B cell (primary cell): ENCODE measurements at regions not wholly inside any gene's neighbourhood (a gene's known extent, or its start where the extent isn't known, plus 50 kb on each side); places are given as distances from the start of the nearest gene placed in this dataset.

Experiments
- ATAC-seq: fragments of 200-7000 bp; cut with Tn5 transposase; one replicate; pipeline ENCODE4 v1.10.0; 2021; ENCODE audit warnings: low read depth, mild to moderate bottlenecking, moderate number of reproducible peaks, moderate library complexity
- CTCF ChIA-PET: fragments of 350-600 bp; sonication (Branson Sonifier 250); formaldehyde crosslinking; loops from one replicate; lab custom pipeline; 2021; ENCODE audit warnings: antibody characterized with exemption, inconsistent platforms; lab: Charles Lee
- POLR2A ChIA-PET: fragments of 350-600 bp; sonication (Branson Sonifier 250); formaldehyde crosslinking; loops from one replicate; lab custom pipeline; 2021; ENCODE audit warnings: antibody characterized with exemption; lab: Charles Lee
- DNase-seq: peaks from one replicate; pipeline ENCODE4 v3.0.0; 2013
- H2AFZ ChIP-seq: 2 replicates; pipeline ENCODE4 v1.6.1; 2012; ENCODE audit warnings: mild to moderate bottlenecking, low read depth, low read length; ENCODE audit not compliant: insufficient read depth, poor library complexity, severe bottlenecking
- H3K27ac ChIP-seq, 2 donors: 1 replicate in 1 of 2; 2 replicates in 1 of 2; pipeline ENCODE4 v1.5.1; 2012 to 2013; ENCODE audit warnings: low read length in 2 of 2, mild to moderate bottlenecking in 2 of 2, moderate library complexity in 1 of 2
- H3K27me3 ChIP-seq, 4 experiments: fragments of 200-600 bp in 1 of 4; sonication (generic) in 1 of 4; replicated peaks in 1 of 4; 1 replicate in 2 of 4; 2 replicates in 2 of 4; pipeline versions ENCODE4 v1.6.1 to v1.7.0; 2013 to 2016; ENCODE audit warnings: low read length in 3 of 4, mild to moderate bottlenecking in 2 of 4, mixed read lengths in 1 of 4, moderate library complexity in 1 of 4; ENCODE audit not compliant: insufficient read depth in 4 of 4, control insufficient read depth in 3 of 4; ENCODE audit errors: control extremely low read depth in 1 of 4
- H3K36me3 ChIP-seq, 2 experiments: replicated peaks in 1 of 2; 1 replicate in 1 of 2; 2 replicates in 1 of 2; pipeline versions ENCODE4 v1.6.1 to v1.7.1; 2013; ENCODE audit warnings: low read length in 1 of 2; ENCODE audit not compliant: insufficient read depth in 2 of 2, control insufficient read depth in 1 of 2; ENCODE audit errors: control extremely low read depth in 1 of 2, extremely low read depth in 1 of 2
- H3K4me1 ChIP-seq, 2 donors: fragments of 200-600 bp in 1 of 2; sonication (generic) in 1 of 2; 1 replicate in 1 of 2; 2 replicates in 1 of 2; pipeline versions ENCODE4 v1.5.1 to v1.6.1; 2013 to 2017; ENCODE audit warnings: low read length in 2 of 2; ENCODE audit not compliant: control insufficient read depth in 2 of 2, insufficient read depth in 2 of 2
- H3K4me2 ChIP-seq: replicated peaks from 2 replicates; pipeline ENCODE3; 2012; ENCODE audit warnings: mild to moderate bottlenecking, low read depth, low read length; ENCODE audit not compliant: poor library complexity, severe bottlenecking
- H3K4me3 ChIP-seq, 5 experiments: fragments of 200-600 bp in 1 of 5; sonication (generic) in 1 of 5; 1 replicate in 3 of 5; 2 replicates in 2 of 5; pipeline versions ENCODE4 v1.5.1 to v1.7.0; 2011 to 2016; ENCODE audit warnings: low read length in 4 of 5, mild to moderate bottlenecking in 4 of 5, low read depth in 2 of 5, control low read depth in 1 of 5, moderate library complexity in 1 of 5; ENCODE audit not compliant: insufficient read depth in 1 of 5; ENCODE audit errors: control extremely low read depth in 1 of 5, extremely low read depth in 1 of 5
- H3K79me2 ChIP-seq: fragments of 200-600 bp; sonication (generic); one replicate; pipeline ENCODE4 v1.6.0; 2016; ENCODE audit warnings: low read length; ENCODE audit not compliant: control insufficient read depth, insufficient read depth
- H3K9ac ChIP-seq: fragments of 200-600 bp; sonication (generic); 2 replicates; pipeline ENCODE4 v1.6.1; 2017; ENCODE audit warnings: mild to moderate bottlenecking, low read length, moderate library complexity
- H3K9me3 ChIP-seq, 3 donors: one replicate each; pipeline versions ENCODE4 v1.6.1 to v1.7.1; 2013; ENCODE audit warnings: low read length in 2 of 3; ENCODE audit not compliant: control insufficient read depth in 2 of 3, insufficient read depth in 1 of 3; ENCODE audit errors: control extremely low read depth in 1 of 3
- H4K20me1 ChIP-seq: 2 replicates; pipeline ENCODE4 v1.6.0; 2012; ENCODE audit warnings: mild to moderate bottlenecking, low read length; ENCODE audit not compliant: insufficient read depth, control insufficient read depth, poor library complexity, severe bottlenecking
- H3K27ac Mint-ChIP-seq: one replicate; pipeline ENCODE4 v1.8.0; 2021; ENCODE audit warnings: mixed read lengths
- H3K27me3 Mint-ChIP-seq: one replicate; pipeline ENCODE4 v1.8.0; 2021; ENCODE audit warnings: mixed read lengths
- H3K4me1 Mint-ChIP-seq: one replicate; pipeline ENCODE4 v1.8.0; 2021; ENCODE audit warnings: mixed read lengths
- H3K4me3 Mint-ChIP-seq: one replicate; pipeline ENCODE4 v1.8.0; 2021; ENCODE audit warnings: mixed read lengths
- H3K9me3 Mint-ChIP-seq: one replicate; pipeline ENCODE4 v1.8.0; 2022; ENCODE audit warnings: mixed read lengths; ENCODE audit not compliant: insufficient read depth
- EZH2 ChIP-seq: IDR thresholded peaks from 2 replicates; pipeline ENCODE4 v1.6.1; 2012; ENCODE audit warnings: borderline replicate concordance, low read depth, mild to moderate bottlenecking, moderate library complexity, low read length; ENCODE audit not compliant: insufficient read depth, poor library complexity, severe bottlenecking
- WGBS: methylation state at CpG from one replicate; pipeline ENCODE4 v1.1.5; 2013; ENCODE audit warnings: missing lambda C conversion rate; ENCODE audit not compliant: insufficient coverage; 5-methylcytosine and 5-hydroxymethylcytosine counted together
- intact Hi-C: fragments of 100-400 bp; cut with micrococcal nuclease; formaldehyde crosslinking; loops from one replicate; pipeline ENCODE4 v1.10.0; 2022
- TF ChIP-seq, protein P1 (sequence below): fragments of 200-600 bp; IDR thresholded peaks from one replicate; pipeline ENCODE4 v1.8.0; 2022; ENCODE audit warnings: antibody characterized with exemption, mild to moderate bottlenecking

DNA sequence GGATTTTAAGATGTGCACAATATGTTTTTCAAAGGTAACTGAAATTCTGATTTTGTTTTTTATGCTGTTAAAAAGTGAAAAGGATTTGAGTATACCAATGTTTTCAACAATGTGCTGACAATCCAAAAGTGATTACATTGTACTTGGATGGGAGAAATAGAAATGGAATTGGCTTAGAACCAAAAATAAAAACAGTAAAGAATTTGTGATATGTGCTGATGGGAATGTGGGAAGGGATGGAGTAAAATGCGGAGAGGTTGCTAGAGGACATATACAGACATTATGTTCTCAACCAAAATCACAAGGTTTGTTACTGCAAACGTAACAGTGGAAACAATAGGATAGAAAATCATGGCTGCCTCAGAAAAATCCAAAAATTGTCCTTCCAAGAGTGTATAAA is 279.3 kb upstream of the TENM4 start:
- H3K4me1 ChIP-seq = no peaks in the 10 kb centered on the region
- no peaks in the 10 kb centered on the region for H3K27me3 ChIP-seq
- no peak for ATAC-seq
- Mint-ChIP-seq H3K27ac (no peak overlapping the region), H3K27me3 (no peaks in the 10 kb centered on the region), H3K4me1 (no peaks in the 10 kb centered on the region), H3K4me3 (no peak overlapping the region), H3K9me3 (no peaks in the 10 kb centered on the region)
- POLR2A ChIA-PET = no interaction called here
- no peak overlapping the region for H3K4me2 ChIP-seq
- intact Hi-C loops = no loop called here
- H4K20me1 ChIP-seq = no peaks in the 10 kb centered on the region
- peaks cover 0 to 3% (median 2%) of the 10 kb centered on the region in 3 donors for H3K9me3 ChIP-seq
- no peak overlapping the region for H3K9ac ChIP-seq
- H3K27ac ChIP-seq = no peak overlapping the region
- CTCF ChIA-PET = no interaction called here
- no peak for DNase-seq
- TF ChIP-seq, protein P1, sequence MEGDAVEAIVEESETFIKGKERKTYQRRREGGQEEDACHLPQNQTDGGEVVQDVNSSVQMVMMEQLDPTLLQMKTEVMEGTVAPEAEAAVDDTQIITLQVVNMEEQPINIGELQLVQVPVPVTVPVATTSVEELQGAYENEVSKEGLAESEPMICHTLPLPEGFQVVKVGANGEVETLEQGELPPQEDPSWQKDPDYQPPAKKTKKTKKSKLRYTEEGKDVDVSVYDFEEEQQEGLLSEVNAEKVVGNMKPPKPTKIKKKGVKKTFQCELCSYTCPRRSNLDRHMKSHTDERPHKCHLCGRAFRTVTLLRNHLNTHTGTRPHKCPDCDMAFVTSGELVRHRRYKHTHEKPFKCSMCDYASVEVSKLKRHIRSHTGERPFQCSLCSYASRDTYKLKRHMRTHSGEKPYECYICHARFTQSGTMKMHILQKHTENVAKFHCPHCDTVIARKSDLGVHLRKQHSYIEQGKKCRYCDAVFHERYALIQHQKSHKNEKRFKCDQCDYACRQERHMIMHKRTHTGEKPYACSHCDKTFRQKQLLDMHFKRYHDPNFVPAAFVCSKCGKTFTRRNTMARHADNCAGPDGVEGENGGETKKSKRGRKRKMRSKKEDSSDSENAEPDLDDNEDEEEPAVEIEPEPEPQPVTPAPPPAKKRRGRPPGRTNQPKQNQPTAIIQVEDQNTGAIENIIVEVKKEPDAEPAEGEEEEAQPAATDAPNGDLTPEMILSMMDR = no peak
- TF ChIP-seq EZH2 = no peak
- no CpG with 5 or more reads among the region's 2 CpGs for WGBS
- no peak overlapping the region for H2AFZ ChIP-seq
- H3K79me2 ChIP-seq = no peaks in the 10 kb centered on the region
- no peaks in the 10 kb centered on the region for H3K36me3 ChIP-seq
- no peak overlapping the region for H3K4me3 ChIP-seq

DNA sequence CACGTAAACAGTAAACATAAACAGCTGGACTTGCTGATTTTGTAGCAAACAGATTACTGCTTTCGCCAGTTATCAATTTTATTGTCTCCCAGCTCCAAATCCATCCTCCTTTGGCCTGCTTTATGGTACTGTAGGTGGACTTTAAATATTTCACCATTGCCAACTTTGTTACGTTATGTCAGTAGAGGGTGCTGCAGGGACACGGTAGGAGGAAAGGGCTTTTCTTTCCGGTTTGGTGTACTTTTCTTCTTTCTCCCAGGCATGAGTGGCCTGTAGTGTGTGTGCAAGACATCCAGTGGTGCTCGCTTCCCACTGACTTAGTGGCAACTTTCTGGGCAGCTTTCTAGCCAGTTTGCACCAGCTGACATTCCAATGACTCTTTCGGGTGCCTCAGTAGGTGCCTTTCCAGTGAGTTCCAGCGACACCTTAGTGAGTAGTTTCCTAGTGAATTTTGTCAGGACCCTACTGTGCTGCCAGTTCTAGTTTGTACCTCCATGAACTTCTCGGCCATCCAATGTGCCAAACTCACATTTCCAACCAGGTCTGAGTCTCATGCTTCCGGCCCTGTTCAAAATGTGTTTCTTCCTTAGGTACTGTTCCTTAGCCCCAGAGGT is 267.6 kb upstream of the TENM4 start:
- no peak overlapping the region for H3K9ac ChIP-seq
- ChIA-PET CTCF (no interaction called here), POLR2A (no interaction called here)
- Mint-ChIP-seq H3K27me3 (no peaks in the 10 kb centered on the region), H3K4me1 (no peaks in the 10 kb centered on the region), H3K27ac (no peak overlapping the region), H3K9me3 (peaks cover 6% of the 10 kb centered on the region), H3K4me3 (no peak overlapping the region)
- H3K9me3 ChIP-seq = no peaks in the 10 kb centered on the region
- no peaks in the 10 kb centered on the region for H3K36me3 ChIP-seq
- 54% methylated on average over 8 of the region's 10 CpGs for WGBS
- intact Hi-C loops = no loop called here
- H3K79me2 ChIP-seq = no peaks in the 10 kb centered on the region
- no peaks in the 10 kb centered on the region for H3K27me3 ChIP-seq
- H2AFZ ChIP-seq = no peak overlapping the region
- H4K20me1 ChIP-seq = no peaks in the 10 kb centered on the region
- H3K4me3 ChIP-seq = no peak overlapping the region
- TF ChIP-seq, protein P1 = no peak
- TF ChIP-seq EZH2 = no peak
- H3K27ac ChIP-seq = no peak overlapping the region
- H3K4me2 ChIP-seq = no peak overlapping the region
- DNase-seq (no peak), ATAC-seq (no peak)
- no peaks in the 10 kb centered on the region for H3K4me1 ChIP-seq
